ENCODE measurements at regions not wholly inside any gene's neighbourhood (a gene's known extent, or its start where the extent isn't known, plus 50 kb on each side); places are given as distances from the start of the nearest gene placed in this dataset.

DNA sequence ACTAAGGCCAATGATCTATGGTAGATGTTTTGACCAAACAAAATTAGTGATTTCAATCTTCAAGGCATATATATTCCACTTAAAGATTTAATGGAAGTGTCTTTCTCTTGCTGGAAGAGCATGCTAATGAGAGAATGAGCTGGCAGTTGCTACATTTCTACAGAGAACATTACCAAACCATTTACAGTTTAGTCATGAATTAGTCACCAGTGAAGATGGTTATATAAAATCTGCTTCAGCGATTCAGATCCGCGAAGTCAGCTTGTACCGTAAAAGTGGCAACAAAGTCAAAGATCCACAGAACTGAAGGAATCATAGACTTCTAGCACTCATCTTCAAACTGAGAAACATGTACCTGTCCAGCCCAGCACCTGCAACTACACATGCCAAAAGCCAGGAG is 156.3 kb downstream of the SLITRK5 start:
- H3K9me3 Mint-ChIP-seq, result peaks cover 2 to 17% (median 7%) of the 10 kb centered on the region in 7 donors
- no peaks in the 10 kb centered on the region for H3K4me1 ChIP-seq (ENCODE audit: control insufficient read depth, insufficient read depth, low read length, poor library complexity, severe bottlenecking)
- H3K4me3 ChIP-seq (ENCODE audit: low read depth, low read length), result no peak overlapping the region
- no peaks in the 10 kb centered on the region for H3K27me3 Mint-ChIP-seq
- H3K27ac Mint-ChIP-seq, result no peak overlapping the region
- H3K4me3 Mint-ChIP-seq, result no peak overlapping the region
- no peaks in the 10 kb centered on the region for H3K27me3 ChIP-seq (ENCODE audit: control insufficient read depth, insufficient read depth, low read length)
- H3K4me1 Mint-ChIP-seq, result no peaks in the 10 kb centered on the region
- H3K36me3 ChIP-seq (ENCODE audit: control insufficient read depth, insufficient read depth, low read length), result no peaks in the 10 kb centered on the region
- no peak for DNase-seq
- H3K9me3 ChIP-seq (ENCODE audit: control insufficient read depth in 2 of 2, low read length in 2 of 2), result peaks cover 5 to 7% of the 10 kb centered on the region in 2 experiments
- ATAC-seq (ENCODE audit: low read depth in 2 of 2), result no peak
- no peak overlapping the region for H3K27ac ChIP-seq (ENCODE audit: insufficient read depth, low read length, poor library complexity, severe bottlenecking)
- H3K36me3 Mint-ChIP-seq, result no peaks in the 10 kb centered on the region

DNA sequence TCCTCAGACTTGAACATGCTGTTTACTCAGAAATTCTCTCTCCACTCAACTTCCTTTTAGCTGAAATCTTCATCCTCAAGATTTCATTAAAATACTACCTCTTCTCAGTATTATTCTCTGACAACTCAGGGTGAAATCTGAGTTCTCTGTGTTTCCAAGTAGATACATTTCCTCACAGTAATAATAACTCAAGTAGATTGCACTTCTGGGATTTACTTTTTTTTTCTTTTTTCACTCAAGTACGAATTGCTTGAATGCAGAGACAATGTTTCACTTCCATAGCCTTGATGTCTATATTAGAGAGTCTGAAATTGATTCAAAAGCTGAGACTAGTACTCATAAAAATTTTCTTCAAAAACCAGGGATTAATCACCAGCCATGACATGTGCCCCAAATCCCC is 166.4 kb downstream of the SLITRK5 start:
- Mint-ChIP-seq H3K4me1 (no peaks in the 10 kb centered on the region), H3K27me3 (no peaks in the 10 kb centered on the region), H3K36me3 (no peaks in the 10 kb centered on the region), H3K27ac (no peak overlapping the region), H3K4me3 (no peak overlapping the region), H3K9me3 (peaks cover 1 to 23% (median 8%) of the 10 kb centered on the region in 7 donors)
- Histone ChIP-seq H3K27me3 (ENCODE audit: control insufficient read depth, insufficient read depth, low read length) (no peaks in the 10 kb centered on the region), H3K4me1 (ENCODE audit: control insufficient read depth, insufficient read depth, low read length, poor library complexity, severe bottlenecking) (no peaks in the 10 kb centered on the region), H3K4me3 (ENCODE audit: low read depth, low read length) (no peak overlapping the region), H3K36me3 (ENCODE audit: control insufficient read depth, insufficient read depth, low read length) (no peaks in the 10 kb centered on the region), H3K27ac (ENCODE audit: insufficient read depth, low read length, poor library complexity, severe bottlenecking) (no peak overlapping the region), H3K9me3 (ENCODE audit: control insufficient read depth in 2 of 2, low read length in 2 of 2) (peaks cover 4% of the 10 kb centered on the region in 2 experiments)
- ATAC-seq (ENCODE audit: low read depth in 2 of 2), result no peak
- DNase-seq, result no peak

GRCh38 chr13:87837946-87838345 is 166.8 kb downstream of the SLITRK5 start:
- Mint-ChIP-seq H3K36me3 (no peaks in the 10 kb centered on the region), H3K27ac (no peak overlapping the region), H3K27me3 (no peaks in the 10 kb centered on the region), H3K4me1 (no peaks in the 10 kb centered on the region), H3K4me3 (no peak overlapping the region), H3K9me3 (peaks cover 1 to 21% (median 8%) of the 10 kb centered on the region in 7 donors)
- Histone ChIP-seq H3K36me3 (ENCODE audit: control insufficient read depth, insufficient read depth, low read length) (no peaks in the 10 kb centered on the region), H3K4me3 (ENCODE audit: low read depth, low read length) (no peak overlapping the region), H3K4me1 (ENCODE audit: control insufficient read depth, insufficient read depth, low read length, poor library complexity, severe bottlenecking) (no peaks in the 10 kb centered on the region), H3K27ac (ENCODE audit: insufficient read depth, low read length, poor library complexity, severe bottlenecking) (no peak overlapping the region), H3K27me3 (ENCODE audit: control insufficient read depth, insufficient read depth, low read length) (no peaks in the 10 kb centered on the region), H3K9me3 (ENCODE audit: control insufficient read depth in 2 of 2, low read length in 2 of 2) (peaks cover 4 to 7% of the 10 kb centered on the region in 2 experiments)
- DNase-seq (no peak), ATAC-seq (ENCODE audit: low read depth in 2 of 2) (no peak)

DNA sequence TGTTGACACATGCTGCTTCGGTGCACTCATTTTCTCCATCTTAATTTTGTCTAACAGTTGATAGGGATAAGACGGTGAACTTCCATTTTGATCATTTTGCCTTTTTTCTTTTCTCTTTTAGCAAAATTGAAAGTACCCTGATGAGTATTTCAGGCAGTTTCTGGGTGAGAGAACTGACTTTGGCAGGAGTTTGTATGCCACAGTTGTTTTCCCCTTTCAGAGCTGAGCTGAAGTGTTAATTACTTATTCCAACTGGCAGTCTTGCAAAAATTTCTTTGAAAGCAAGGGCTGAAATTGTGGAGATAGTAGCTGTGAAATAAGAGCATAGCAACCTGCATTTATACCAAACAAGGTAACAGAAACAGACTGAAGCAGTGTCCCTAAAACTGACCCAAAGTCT is 180.2 kb downstream of the SLITRK5 start:
- Mint-ChIP-seq H3K27me3 (no peaks in the 10 kb centered on the region), H3K4me1 (no peaks in the 10 kb centered on the region), H3K9me3 (peaks cover 0 to 29% (median 7%) of the 10 kb centered on the region in 7 donors), H3K4me3 (no peak overlapping the region), H3K27ac (no peak overlapping the region), H3K36me3 (no peaks in the 10 kb centered on the region)
- no peaks in the 10 kb centered on the region for H3K4me1 ChIP-seq (ENCODE audit: control insufficient read depth, insufficient read depth, low read length, poor library complexity, severe bottlenecking)
- no peaks in the 10 kb centered on the region for H3K27me3 ChIP-seq (ENCODE audit: control insufficient read depth, insufficient read depth, low read length)
- no peak overlapping the region for H3K4me3 ChIP-seq (ENCODE audit: low read depth, low read length)
- H3K27ac ChIP-seq (ENCODE audit: insufficient read depth, low read length, poor library complexity, severe bottlenecking), result no peak overlapping the region
- ATAC-seq (ENCODE audit: low read depth in 2 of 2), result no peak
- H3K36me3 ChIP-seq (ENCODE audit: control insufficient read depth, insufficient read depth, low read length), result no peaks in the 10 kb centered on the region
- DNase-seq, result no peak
- H3K9me3 ChIP-seq (ENCODE audit: control insufficient read depth in 2 of 2, low read length in 2 of 2), result peaks cover 3 to 10% of the 10 kb centered on the region in 2 experiments

GRCh38 chr13:87855553-87855952 is 184.4 kb downstream of the SLITRK5 start:
- no peaks in the 10 kb centered on the region for H3K27me3 Mint-ChIP-seq
- Histone ChIP-seq H3K27ac (ENCODE audit: insufficient read depth, low read length, poor library complexity, severe bottlenecking) (no peak overlapping the region), H3K9me3 (ENCODE audit: control insufficient read depth in 2 of 2, low read length in 2 of 2) (peaks cover 3 to 10% of the 10 kb centered on the region in 2 experiments), H3K27me3 (ENCODE audit: control insufficient read depth, insufficient read depth, low read length) (no peaks in the 10 kb centered on the region), H3K4me1 (ENCODE audit: control insufficient read depth, insufficient read depth, low read length, poor library complexity, severe bottlenecking) (no peaks in the 10 kb centered on the region), H3K36me3 (ENCODE audit: control insufficient read depth, insufficient read depth, low read length) (no peaks in the 10 kb centered on the region), H3K4me3 (ENCODE audit: low read depth, low read length) (no peak overlapping the region)
- peaks cover 0 to 32% (median 5%) of the 10 kb centered on the region in 7 donors for H3K9me3 Mint-ChIP-seq
- no peaks in the 10 kb centered on the region for H3K4me1 Mint-ChIP-seq
- no peaks in the 10 kb centered on the region for H3K36me3 Mint-ChIP-seq
- H3K4me3 Mint-ChIP-seq, result no peak overlapping the region
- DNase-seq (no peak), ATAC-seq (ENCODE audit: low read depth in 2 of 2) (no peak)
- no peak overlapping the region for H3K27ac Mint-ChIP-seq

- H3K9me3 Mint-ChIP-seq, result peaks cover 0 to 23% (median 6%) of the 10 kb centered on the region in 7 donors
- Histone ChIP-seq H3K27ac (ENCODE audit: insufficient read depth, low read length, poor library complexity, severe bottlenecking) (no peak overlapping the region), H3K36me3 (ENCODE audit: control insufficient read depth, insufficient read depth, low read length) (no peaks in the 10 kb centered on the region), H3K4me1 (ENCODE audit: control insufficient read depth, insufficient read depth, low read length, poor library complexity, severe bottlenecking) (no peaks in the 10 kb centered on the region), H3K4me3 (ENCODE audit: low read depth, low read length) (no peak overlapping the region), H3K9me3 (ENCODE audit: control insufficient read depth in 2 of 2, low read length in 2 of 2) (peaks cover 0 to 8% of the 10 kb centered on the region in 2 experiments), H3K27me3 (ENCODE audit: control insufficient read depth, insufficient read depth, low read length) (no peaks in the 10 kb centered on the region)
- DNase-seq, result no peak
- H3K27me3 Mint-ChIP-seq, result no peaks in the 10 kb centered on the region
- no peak overlapping the region for H3K4me3 Mint-ChIP-seq
- no peak overlapping the region for H3K27ac Mint-ChIP-seq
- no peaks in the 10 kb centered on the region for H3K4me1 Mint-ChIP-seq
- ATAC-seq (ENCODE audit: low read depth in 2 of 2), result no peak
- no peaks in the 10 kb centered on the region for H3K36me3 Mint-ChIP-seq
Measured at GRCh38 chr13:87859261-87859660, 188.1 kb downstream of the SLITRK5 start.

DNA sequence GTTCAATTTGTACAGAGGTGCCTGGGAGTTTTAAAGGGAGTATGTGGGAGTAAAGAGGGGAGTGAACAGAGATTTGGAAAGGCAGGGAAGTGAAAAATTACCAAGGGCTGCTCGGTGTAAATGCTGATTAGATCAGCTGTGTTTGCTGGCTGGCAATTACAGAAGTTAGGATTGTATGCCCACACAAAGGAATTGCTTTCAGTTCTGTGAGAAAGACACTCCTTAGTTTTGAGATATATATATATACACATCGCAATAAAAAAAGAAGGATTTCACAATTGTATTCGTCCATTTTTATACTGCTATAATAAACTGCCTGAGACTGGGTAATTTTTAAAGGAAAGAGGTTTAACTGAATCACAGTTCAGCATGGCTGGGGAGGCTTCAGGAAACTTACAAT is 196.3 kb downstream of the SLITRK5 start:
- Mint-ChIP-seq H3K4me1 (no peaks in the 10 kb centered on the region), H3K9me3 (peaks cover 0 to 17% (median 4%) of the 10 kb centered on the region in 7 donors), H3K36me3 (no peaks in the 10 kb centered on the region), H3K27ac (no peak overlapping the region), H3K27me3 (no peaks in the 10 kb centered on the region), H3K4me3 (no peak overlapping the region)
- no peak for ATAC-seq (ENCODE audit: low read depth in 2 of 2)
- no peak for DNase-seq
- H3K9me3 ChIP-seq (ENCODE audit: control insufficient read depth in 2 of 2, low read length in 2 of 2), result peaks cover 1 to 4% of the 10 kb centered on the region in 2 experiments
- no peak overlapping the region for H3K4me3 ChIP-seq (ENCODE audit: low read depth, low read length)
- H3K4me1 ChIP-seq (ENCODE audit: control insufficient read depth, insufficient read depth, low read length, poor library complexity, severe bottlenecking), result no peaks in the 10 kb centered on the region
- H3K27ac ChIP-seq (ENCODE audit: insufficient read depth, low read length, poor library complexity, severe bottlenecking), result no peak overlapping the region
- no peaks in the 10 kb centered on the region for H3K36me3 ChIP-seq (ENCODE audit: control insufficient read depth, insufficient read depth, low read length)
- H3K27me3 ChIP-seq (ENCODE audit: control insufficient read depth, insufficient read depth, low read length), result no peaks in the 10 kb centered on the region

- Histone ChIP-seq H3K4me3 (ENCODE audit: low read depth, low read length) (no peak overlapping the region), H3K36me3 (ENCODE audit: control insufficient read depth, insufficient read depth, low read length) (no peaks in the 10 kb centered on the region), H3K4me1 (ENCODE audit: control insufficient read depth, insufficient read depth, low read length, poor library complexity, severe bottlenecking) (no peaks in the 10 kb centered on the region), H3K9me3 (ENCODE audit: control insufficient read depth in 2 of 2, low read length in 2 of 2) (peaks cover 0 to 1% of the 10 kb centered on the region in 2 experiments), H3K27ac (ENCODE audit: insufficient read depth, low read length, poor library complexity, severe bottlenecking) (no peak overlapping the region), H3K27me3 (ENCODE audit: control insufficient read depth, insufficient read depth, low read length) (no peaks in the 10 kb centered on the region)
- Mint-ChIP-seq H3K4me3 (no peak overlapping the region), H3K27me3 (no peaks in the 10 kb centered on the region), H3K36me3 (no peaks in the 10 kb centered on the region), H3K27ac (no peak overlapping the region), H3K4me1 (no peaks in the 10 kb centered on the region), H3K9me3 (peaks cover 0 to 17% (median 4%) of the 10 kb centered on the region in 7 donors)
- ATAC-seq (ENCODE audit: low read depth in 2 of 2) (no peak), DNase-seq (no peak)
Measured at GRCh38 chr13:87868731-87869130, 197.6 kb downstream of the SLITRK5 start.

All from CD4-positive, CD25-positive, alpha-beta regulatory T cell (primary cell).